HepG2 (cell line): ENCODE measurements at regions not wholly inside any gene's neighbourhood (a gene's known extent, or its start where the extent isn't known, plus 50 kb on each side); places are given as distances from the start of the nearest gene placed in this dataset.

ENCODE experiments used
- ARID5B ChIP-seq: IDR thresholded peaks from 2 replicates; pipeline ENCODE4 v1.4.0; 2020; ENCODE audit warnings: mild to moderate bottlenecking, missing genetic modification reagents
- CEBPZ ChIP-seq: IDR thresholded peaks from 2 replicates; pipeline ENCODE4 v1.6.1; 2012; ENCODE audit warnings: low read length, improper control_type of control experiment
- DR1 ChIP-seq: sonication (generic); formaldehyde crosslinking; IDR thresholded peaks from 2 replicates; pipeline ENCODE4 v1.8.0; 2021; ENCODE audit warnings: mild to moderate bottlenecking, missing genetic modification reagents, inconsistent platforms
- FOXP1 ChIP-seq, 2 experiments: fragments of 450-650 bp in 1 of 2; IDR thresholded peaks; 2 replicates each; pipeline ENCODE4 v1.6.1; 2017 to 2018; ENCODE audit warnings: antibody characterized with exemption in 1 of 2
- GATA4 ChIP-seq: sonication (generic); IDR thresholded peaks from 2 replicates; pipeline ENCODE4 v1.6.1; 2016; ENCODE audit warnings: antibody characterized with exemption, low read depth, borderline replicate concordance
- HOXA5 ChIP-seq: sonication (generic); formaldehyde crosslinking; IDR thresholded peaks from 2 replicates; pipeline ENCODE4 v1.4.0; 2020; ENCODE audit warnings: missing genetic modification reagents
- JUN ChIP-seq: sonication (generic); formaldehyde crosslinking; IDR thresholded peaks from 2 replicates; pipeline ENCODE4 v1.4.0; 2020; ENCODE audit warnings: mild to moderate bottlenecking, missing genetic modification reagents
- MAFF ChIP-seq: IDR thresholded peaks from 2 replicates; pipeline ENCODE4 v1.6.1; 2011; ENCODE audit warnings: low read depth, low read length, improper control_type of control experiment
- NR2C2 ChIP-seq: sonication (generic); formaldehyde crosslinking; IDR thresholded peaks from 2 replicates; pipeline ENCODE4 v1.4.0; 2020; ENCODE audit warnings: missing genetic modification reagents, mild to moderate bottlenecking, moderate library complexity, borderline replicate concordance
- POLR2G ChIP-seq: fragments of 200-400 bp; formaldehyde crosslinking; IDR thresholded peaks from 2 replicates; pipeline ENCODE4 v1.6.1; 2018; ENCODE audit warnings: mild to moderate bottlenecking, low read depth, low read length, moderate library complexity
- RXRB ChIP-seq: IDR thresholded peaks from 2 replicates; pipeline ENCODE4 v1.6.1; 2016; ENCODE audit warnings: borderline replicate concordance, missing genetic modification reagents, missing compliant biosample characterization
- SNAPC2 ChIP-seq: sonication (generic); formaldehyde crosslinking; IDR thresholded peaks from 2 replicates; pipeline ENCODE4 v1.8.1; 2022; ENCODE audit warnings: mild to moderate bottlenecking, missing genetic modification reagents
- YEATS2 ChIP-seq: sonication (generic); formaldehyde crosslinking; IDR thresholded peaks from 2 replicates; pipeline ENCODE4 v1.4.0; 2020; ENCODE audit warnings: missing genetic modification reagents, borderline replicate concordance
- ZNF788 ChIP-seq: sonication (generic); formaldehyde crosslinking; IDR thresholded peaks from 2 replicates; pipeline ENCODE4 v1.5.0; 2020; ENCODE audit warnings: mild to moderate bottlenecking, missing genetic modification reagents, borderline replicate concordance
- ZNF83 ChIP-seq: sonication (generic); formaldehyde crosslinking; IDR thresholded peaks from 2 replicates; pipeline ENCODE4 v1.4.0; 2020; ENCODE audit warnings: missing genetic modification reagents, mild to moderate bottlenecking, borderline replicate concordance
- TF ChIP-seq, protein P1 (sequence below): sonication (generic); formaldehyde crosslinking; IDR thresholded peaks from 2 replicates; pipeline ENCODE4 v1.4.0; 2020; ENCODE audit warnings: missing genetic modification reagents
- TF ChIP-seq, protein P2 (sequence below): sonication (generic); formaldehyde crosslinking; IDR thresholded peaks from 2 replicates; pipeline ENCODE4 v1.5.1; 2020; ENCODE audit warnings: missing genetic modification reagents, mild to moderate bottlenecking, borderline replicate concordance

DNA sequence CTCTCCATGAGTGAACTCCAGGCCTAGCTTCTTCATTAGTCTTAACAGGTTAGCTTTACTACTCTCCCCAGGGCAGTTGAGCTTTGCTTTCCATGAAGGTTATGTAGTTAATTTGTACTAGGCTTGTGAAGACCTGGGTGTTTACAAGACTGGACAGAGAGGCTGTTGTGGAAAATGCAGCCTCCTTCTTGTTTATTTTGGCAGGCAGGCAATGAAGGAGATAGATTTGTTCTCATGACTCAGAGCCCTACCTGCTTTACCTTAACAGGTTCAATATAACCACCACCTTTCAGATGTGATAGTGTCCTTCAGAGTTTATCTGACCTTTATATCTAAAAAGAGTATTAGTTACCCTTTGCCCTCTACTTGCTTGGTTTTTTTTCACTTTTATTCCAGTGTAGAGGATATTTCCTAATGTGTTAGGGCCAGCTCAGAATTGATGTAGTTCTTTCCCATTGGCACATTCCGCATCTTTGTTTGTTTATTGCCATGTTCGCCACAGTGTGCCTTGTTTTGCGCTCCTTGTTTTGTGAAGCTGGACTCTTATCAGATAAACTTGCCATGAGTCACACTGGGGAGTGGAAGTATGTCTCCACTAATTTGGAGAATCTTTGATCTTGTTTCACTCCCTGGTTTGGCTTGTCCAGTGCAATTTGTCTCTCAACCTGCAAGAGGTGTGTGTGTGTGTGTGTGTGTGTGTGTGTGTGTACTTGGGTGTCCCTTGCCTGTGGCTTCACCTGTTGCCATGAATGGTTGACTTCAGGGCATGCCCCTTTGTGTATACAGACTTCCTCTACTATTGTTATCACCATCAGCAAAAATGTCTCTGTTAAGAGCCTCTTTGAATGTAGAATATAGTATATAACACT is 87.4 kb upstream of the MACF1 start (continued):
- TF ChIP-seq FOXP1 (IDR thresholded peaks at IDR 0.05) = 0 out of 2 replicates have a peak, but pooled peaks have one; percentile 53
- TF ChIP-seq FOXP1 (CRISPR knock-in tag; IDR thresholded peaks at IDR 0.05) = peak; percentile 81
- TF ChIP-seq NR2C2 (CRISPR knock-in tag) = peak; percentile 47; the same call in 1 of the 2 replicates
- TF ChIP-seq MAFF = no peak
- TF ChIP-seq CEBPZ = no peak
- no peak for TF ChIP-seq GATA4
- no peak for TF ChIP-seq YEATS2 (CRISPR knock-in tag)
- TF ChIP-seq DR1 (CRISPR knock-in tag) = no peak
- TF ChIP-seq POLR2G = no peak
- TF ChIP-seq, protein P1, sequence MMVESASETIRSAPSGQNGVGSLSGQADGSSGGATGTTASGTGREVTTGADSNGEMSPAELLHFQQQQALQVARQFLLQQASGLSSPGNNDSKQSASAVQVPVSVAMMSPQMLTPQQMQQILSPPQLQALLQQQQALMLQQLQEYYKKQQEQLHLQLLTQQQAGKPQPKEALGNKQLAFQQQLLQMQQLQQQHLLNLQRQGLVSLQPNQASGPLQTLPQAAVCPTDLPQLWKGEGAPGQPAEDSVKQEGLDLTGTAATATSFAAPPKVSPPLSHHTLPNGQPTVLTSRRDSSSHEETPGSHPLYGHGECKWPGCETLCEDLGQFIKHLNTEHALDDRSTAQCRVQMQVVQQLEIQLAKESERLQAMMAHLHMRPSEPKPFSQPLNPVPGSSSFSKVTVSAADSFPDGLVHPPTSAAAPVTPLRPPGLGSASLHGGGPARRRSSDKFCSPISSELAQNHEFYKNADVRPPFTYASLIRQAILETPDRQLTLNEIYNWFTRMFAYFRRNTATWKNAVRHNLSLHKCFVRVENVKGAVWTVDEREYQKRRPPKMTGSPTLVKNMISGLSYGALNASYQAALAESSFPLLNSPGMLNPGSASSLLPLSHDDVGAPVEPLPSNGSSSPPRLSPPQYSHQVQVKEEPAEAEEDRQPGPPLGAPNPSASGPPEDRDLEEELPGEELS = peak; percentile 87
- TF ChIP-seq JUN = 0 out of 2 replicates have a peak, but pooled peaks have one; percentile 36
- TF ChIP-seq ZNF788 (CRISPR knock-in tag) = no peak
- TF ChIP-seq RXRB (CRISPR knock-in tag) = no peak
- TF ChIP-seq, protein P2, sequence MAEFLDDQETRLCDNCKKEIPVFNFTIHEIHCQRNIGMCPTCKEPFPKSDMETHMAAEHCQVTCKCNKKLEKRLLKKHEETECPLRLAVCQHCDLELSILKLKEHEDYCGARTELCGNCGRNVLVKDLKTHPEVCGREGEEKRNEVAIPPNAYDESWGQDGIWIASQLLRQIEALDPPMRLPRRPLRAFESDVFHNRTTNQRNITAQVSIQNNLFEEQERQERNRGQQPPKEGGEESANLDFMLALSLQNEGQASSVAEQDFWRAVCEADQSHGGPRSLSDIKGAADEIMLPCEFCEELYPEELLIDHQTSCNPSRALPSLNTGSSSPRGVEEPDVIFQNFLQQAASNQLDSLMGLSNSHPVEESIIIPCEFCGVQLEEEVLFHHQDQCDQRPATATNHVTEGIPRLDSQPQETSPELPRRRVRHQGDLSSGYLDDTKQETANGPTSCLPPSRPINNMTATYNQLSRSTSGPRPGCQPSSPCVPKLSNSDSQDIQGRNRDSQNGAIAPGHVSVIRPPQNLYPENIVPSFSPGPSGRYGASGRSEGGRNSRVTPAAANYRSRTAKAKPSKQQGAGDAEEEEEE (CRISPR knock-in tag) = no peak
- no peak for TF ChIP-seq SNAPC2 (CRISPR knock-in tag)
- TF ChIP-seq ARID5B (CRISPR knock-in tag) = no peak
- TF ChIP-seq ZNF83 (CRISPR knock-in tag) = no peak
- no peak for TF ChIP-seq HOXA5
